ENCODE measurements at regions not wholly inside any gene's neighbourhood (a gene's known extent, or its start where the extent isn't known, plus 50 kb on each side); places are given as distances from the start of the nearest gene placed in this dataset.

GRCh38 chr9:107734256-107735013 is 244.9 kb upstream of the KLF4 start:
- H2AFZ ChIP-seq (ENCODE audit: low read length): no peak overlapping the region
- H3K4me1 ChIP-seq (ENCODE audit: insufficient read depth, low read length, poor library complexity, severe bottlenecking): no peaks in the 10 kb centered on the region
- H3K9me3 ChIP-seq (ENCODE audit: insufficient read depth, low read depth, low read length): peaks cover 13% of the 10 kb centered on the region; the same call in 1 of the 2 replicates
- H3K9ac ChIP-seq (ENCODE audit: low read depth, low read length, poor library complexity, severe bottlenecking): no peak overlapping the region
- H3K9me2 ChIP-seq (replicated peaks; ENCODE audit: low read depth, low read length): no peaks in the 10 kb centered on the region
- H3K79me2 ChIP-seq (ENCODE audit: insufficient read depth, low read length): no peaks in the 10 kb centered on the region
- H4K20me1 ChIP-seq (ENCODE audit: insufficient read depth, low read length, poor library complexity, severe bottlenecking): no peaks in the 10 kb centered on the region
- H3K4me3 ChIP-seq (ENCODE audit: low read length, poor library complexity, severe bottlenecking): no peak overlapping the region
- H3K4me2 ChIP-seq (ENCODE audit: low read depth, low read length, poor library complexity, severe bottlenecking): no peak overlapping the region
- no peaks in the 10 kb centered on the region for H3F3A ChIP-seq (ENCODE audit: low read depth)
- no peaks in the 10 kb centered on the region for H3K36me3 ChIP-seq (ENCODE audit: insufficient read depth, low read length)
- no peaks in the 10 kb centered on the region for H3K27me3 ChIP-seq (ENCODE audit: insufficient read depth, low read length, poor library complexity, severe bottlenecking)
- TF ChIP-seq CTCF (conservative IDR thresholded peaks at IDR 0.05; ENCODE audit: low read length) (no peak), EZH2phosphoT487 (IDR thresholded peaks at IDR 0.05; ENCODE audit: borderline replicate concordance) (no peak)

- H3K36me3 ChIP-seq (ENCODE audit: insufficient read depth, low read length): no peaks in the 10 kb centered on the region
- H3K4me1 ChIP-seq (ENCODE audit: insufficient read depth, low read length, poor library complexity, severe bottlenecking): no peaks in the 10 kb centered on the region
- no peaks in the 10 kb centered on the region for H3F3A ChIP-seq (ENCODE audit: low read depth)
- no peak overlapping the region for H3K9ac ChIP-seq (ENCODE audit: low read depth, low read length, poor library complexity, severe bottlenecking)
- no peaks in the 10 kb centered on the region for H3K79me2 ChIP-seq (ENCODE audit: insufficient read depth, low read length)
- no peak overlapping the region for H3K4me3 ChIP-seq (ENCODE audit: low read length, poor library complexity, severe bottlenecking)
- no peaks in the 10 kb centered on the region for H3K27me3 ChIP-seq (ENCODE audit: insufficient read depth, low read length, poor library complexity, severe bottlenecking)
- H3K9me2 ChIP-seq (replicated peaks; ENCODE audit: low read depth, low read length): no peaks in the 10 kb centered on the region
- H4K20me1 ChIP-seq (ENCODE audit: insufficient read depth, low read length, poor library complexity, severe bottlenecking): no peaks in the 10 kb centered on the region
- no peak overlapping the region for H3K4me2 ChIP-seq (ENCODE audit: low read depth, low read length, poor library complexity, severe bottlenecking)
- TF ChIP-seq EZH2phosphoT487 (IDR thresholded peaks at IDR 0.05; ENCODE audit: borderline replicate concordance): no peak
- TF ChIP-seq CTCF (conservative IDR thresholded peaks at IDR 0.05; ENCODE audit: low read length): no peak
- peaks cover 15% of the 10 kb centered on the region; the same call in 1 of the 2 replicates for H3K9me3 ChIP-seq (ENCODE audit: insufficient read depth, low read depth, low read length)
- H2AFZ ChIP-seq (ENCODE audit: low read length): no peak overlapping the region
These were observed 243.9 kb upstream of the KLF4 start for GRCh38 chr9:107733523-107733894.

GRCh38 chr9:107732781-107733522 is 243.4 kb upstream of the KLF4 start:
- Histone ChIP-seq H3K9me2 (replicated peaks; ENCODE audit: low read depth, low read length) (no peaks in the 10 kb centered on the region), H3K4me1 (ENCODE audit: insufficient read depth, low read length, poor library complexity, severe bottlenecking) (no peaks in the 10 kb centered on the region), H4K20me1 (ENCODE audit: insufficient read depth, low read length, poor library complexity, severe bottlenecking) (no peaks in the 10 kb centered on the region), H3K4me2 (ENCODE audit: low read depth, low read length, poor library complexity, severe bottlenecking) (no peak overlapping the region), H2AFZ (ENCODE audit: low read length) (no peak overlapping the region), H3K27me3 (ENCODE audit: insufficient read depth, low read length, poor library complexity, severe bottlenecking) (no peaks in the 10 kb centered on the region), H3K4me3 (ENCODE audit: low read length, poor library complexity, severe bottlenecking) (no peak overlapping the region), H3K36me3 (ENCODE audit: insufficient read depth, low read length) (no peaks in the 10 kb centered on the region), H3K9me3 (ENCODE audit: insufficient read depth, low read depth, low read length) (peaks cover 15% of the 10 kb centered on the region; the same call in 1 of the 2 replicates), H3F3A (ENCODE audit: low read depth) (no peaks in the 10 kb centered on the region), H3K9ac (ENCODE audit: low read depth, low read length, poor library complexity, severe bottlenecking) (no peak overlapping the region), H3K79me2 (ENCODE audit: insufficient read depth, low read length) (no peaks in the 10 kb centered on the region)
- TF ChIP-seq CTCF (conservative IDR thresholded peaks at IDR 0.05; ENCODE audit: low read length) (no peak), EZH2phosphoT487 (IDR thresholded peaks at IDR 0.05; ENCODE audit: borderline replicate concordance) (no peak)

Data from Loucy (cell line).